Hepatocyte (in vitro differentiated cells): ENCODE measurements at regions not wholly inside any gene's neighbourhood (a gene's known extent, or its start where the extent isn't known, plus 50 kb on each side); places are given as distances from the start of the nearest gene placed in this dataset.

Source experiments
- CTCF ChIP-seq: fragments of 200-600 bp; sonication (generic); IDR thresholded peaks from 2 replicates; pipeline ENCODE4 v1.5.1; 2016; ENCODE audit warnings: antibody characterized with exemption, mild to moderate bottlenecking; ENCODE audit not compliant: poor library complexity
- EZH2 ChIP-seq: fragments of 200-600 bp; sonication (generic); IDR thresholded peaks from 2 replicates; pipeline ENCODE4 v1.6.1; 2016; ENCODE audit warnings: antibody characterized with exemption, mild to moderate bottlenecking, borderline replicate concordance
- EZH2phosphoT487 ChIP-seq: fragments of 200-600 bp; sonication (generic); IDR thresholded peaks from one replicate; pipeline ENCODE4 v1.6.1; 2018; ENCODE audit warnings: antibody characterized with exemption, mild to moderate bottlenecking, low read depth, moderate library complexity; ENCODE audit not compliant: unreplicated experiment, severe bottlenecking

GRCh38 chr12:125650587-125650986 lies 585.4 kb downstream of the AACS start:
- TF ChIP-seq CTCF (no peak), EZH2phosphoT487 (no peak), EZH2 (no peak)
